ENCODE measurements at regions not wholly inside any gene's neighbourhood (a gene's known extent, or its start where the extent isn't known, plus 50 kb on each side); places are given as distances from the start of the nearest gene placed in this dataset.

DNA sequence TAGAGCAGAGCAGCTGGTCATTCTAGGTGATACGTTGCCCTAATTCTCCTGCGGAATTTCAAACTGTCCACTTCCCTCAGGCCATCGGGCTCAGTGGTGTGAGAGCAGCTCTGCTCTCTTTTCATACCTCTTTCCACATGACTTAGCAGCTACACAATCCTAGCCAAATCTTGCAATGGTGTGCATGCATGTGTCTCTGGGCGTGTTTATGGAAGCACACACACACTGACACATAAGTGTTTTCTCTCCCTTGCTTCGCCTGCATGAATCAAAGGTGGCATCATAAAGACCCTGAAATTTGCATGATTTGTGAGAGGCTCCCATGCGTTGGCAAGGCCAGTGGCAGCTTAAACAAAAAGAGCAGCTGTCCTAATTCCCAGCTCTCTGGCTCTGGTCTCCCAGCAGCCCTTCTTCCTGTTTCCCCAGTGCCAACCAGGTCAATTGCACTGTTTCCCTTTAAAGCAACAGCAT is 1189.5 kb downstream of the GATA3 start:
- Histone ChIP-seq H3K27ac (replicated peaks) (no peak overlapping the region), H3K27me3 (ENCODE audit: insufficient read depth, poor library complexity, severe bottlenecking) (no peaks in the 10 kb centered on the region), H3K4me3 (replicated peaks; ENCODE audit: insufficient read depth, low read length) (no peak overlapping the region)
- DNase-seq (ENCODE audit: low read depth in 1 of 2, low spot score in 1 of 2) = no peak
- no peak for TF ChIP-seq SPI1 (IDR thresholded peaks at IDR 0.05; ENCODE audit: borderline replicate concordance, low read depth)
- no peak for TF ChIP-seq POLR2AphosphoS5 (IDR thresholded peaks at IDR 0.05; ENCODE audit: low read depth)
- no peak for TF ChIP-seq REST (IDR thresholded peaks at IDR 0.05; ENCODE audit: insufficient replicate concordance, low read depth)
- no peak for TF ChIP-seq GABPA (IDR thresholded peaks at IDR 0.05; ENCODE audit: low read depth)

GRCh38 chr10:9244864-9245263 is 1190.4 kb downstream of the GATA3 start:
- no peak for TF ChIP-seq SPI1 (IDR thresholded peaks at IDR 0.05; ENCODE audit: borderline replicate concordance, low read depth)
- no peak for TF ChIP-seq POLR2AphosphoS5 (IDR thresholded peaks at IDR 0.05; ENCODE audit: low read depth)
- TF ChIP-seq REST (IDR thresholded peaks at IDR 0.05; ENCODE audit: insufficient replicate concordance, low read depth) = no peak
- TF ChIP-seq CTCF (IDR thresholded peaks at IDR 0.05; ENCODE audit: insufficient read depth, low read length) = no peak
- no peak for TF ChIP-seq GABPA (IDR thresholded peaks at IDR 0.05; ENCODE audit: low read depth)
- DNase-seq (ENCODE audit: low read depth in 1 of 2, low spot score in 1 of 2) = no peak
- H3K4me3 ChIP-seq (replicated peaks; ENCODE audit: insufficient read depth, low read length) = no peak overlapping the region
- H3K27me3 ChIP-seq (ENCODE audit: insufficient read depth, poor library complexity, severe bottlenecking) = no peaks in the 10 kb centered on the region
- no peak overlapping the region for H3K27ac ChIP-seq (replicated peaks)

DNA sequence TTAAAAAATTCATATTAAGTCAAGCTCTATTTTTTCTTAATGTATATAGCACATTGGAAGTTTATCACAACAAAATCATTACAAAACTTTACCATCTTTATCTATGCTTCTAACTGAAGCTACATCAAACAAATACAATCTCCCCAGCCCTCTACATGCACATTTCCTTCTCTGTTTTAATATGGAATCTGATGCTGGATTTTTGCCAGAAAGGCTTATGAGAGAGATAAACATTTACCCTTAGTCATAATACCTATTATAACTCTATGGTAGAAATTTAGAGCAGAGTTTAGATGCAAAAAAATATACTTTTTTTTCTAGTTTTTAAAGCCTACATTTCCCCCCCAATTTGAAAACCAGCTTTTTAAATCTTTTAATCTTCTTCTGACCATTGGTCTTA is 1198.6 kb downstream of the GATA3 start:
- Histone ChIP-seq H3K4me3 (replicated peaks; ENCODE audit: insufficient read depth, low read length) (no peak overlapping the region), H3K27ac (replicated peaks) (no peak overlapping the region), H3K27me3 (ENCODE audit: insufficient read depth, poor library complexity, severe bottlenecking) (no peaks in the 10 kb centered on the region)
- DNase-seq (ENCODE audit: low read depth in 1 of 2, low spot score in 1 of 2) = no peak
- TF ChIP-seq GABPA (IDR thresholded peaks at IDR 0.05; ENCODE audit: low read depth) (no peak), POLR2AphosphoS5 (IDR thresholded peaks at IDR 0.05; ENCODE audit: low read depth) (no peak), SPI1 (IDR thresholded peaks at IDR 0.05; ENCODE audit: borderline replicate concordance, low read depth) (no peak), REST (IDR thresholded peaks at IDR 0.05; ENCODE audit: insufficient replicate concordance, low read depth) (no peak), CTCF (IDR thresholded peaks at IDR 0.05; ENCODE audit: insufficient read depth, low read length) (no peak)

Measured in HL-60 (cell line).